ENCODE measurements at regions not wholly inside any gene's neighbourhood (a gene's known extent, or its start where the extent isn't known, plus 50 kb on each side); places are given as distances from the start of the nearest gene placed in this dataset.

- Histone ChIP-seq H3K27ac (ENCODE audit: low read depth, low read length) (no peak overlapping the region), H3K9me3 (ENCODE audit: control insufficient read depth in 2 of 3, low read length in 3 of 3) (no peaks in the 10 kb centered on the region), H3K4me3 (ENCODE audit: low read length) (no peak overlapping the region), H3K27me3 (ENCODE audit: control insufficient read depth in 2 of 2, insufficient read depth in 2 of 2, low read length in 2 of 2) (no peaks in the 10 kb centered on the region), H3K36me3 (ENCODE audit: control insufficient read depth in 2 of 3, insufficient read depth in 3 of 3, low read length in 3 of 3) (no peaks in the 10 kb centered on the region), H3K4me1 (ENCODE audit: control insufficient read depth in 2 of 2, insufficient read depth in 2 of 2, low read length in 2 of 2) (no peaks in the 10 kb centered on the region)
- CTCF ChIA-PET: interaction anchor here (0.6 kb wide), 1 partner anchor 273 kb away, joined by 4 read pairs; no protein-coding TSS in a partner anchor
- intact Hi-C loops (cut with micrococcal nuclease): no loop called here
- H3K9me3 Mint-ChIP-seq: peaks cover 0 to 9% (median 5%) of the 10 kb centered on the region in 11 donors
- no peak overlapping the region for H3K27ac Mint-ChIP-seq
- ATAC-seq (no peak), DNase-seq (no peak)
- no peaks in the 10 kb centered on the region for H3K4me1 Mint-ChIP-seq
- POLR2A ChIA-PET: no interaction called here
- H3K36me3 Mint-ChIP-seq: no peaks in the 10 kb centered on the region
- H3K4me3 Mint-ChIP-seq: no peak overlapping the region
- H3K27me3 Mint-ChIP-seq: peaks cover 0 to 6% (median 0%) of the 10 kb centered on the region in 5 donors
Observed at GRCh38 chr2:209367075-209367747, 56.6 kb upstream of the MAP2 start.

- POLR2A ChIA-PET: no interaction called here
- CTCF ChIA-PET: no interaction called here
- intact Hi-C loops (cut with micrococcal nuclease): no loop called here
Observed at GRCh38 chr2:209368406-209368805, 55.4 kb upstream of the MAP2 start.

GRCh38 chr2:209368914-209369313 lies 54.9 kb upstream of the MAP2 start:
- no peaks in the 10 kb centered on the region for H3K4me1 Mint-ChIP-seq
- no peak overlapping the region for H3K27ac ChIP-seq (ENCODE audit: low read depth, low read length)
- CTCF ChIA-PET: no interaction called here

More at GRCh38 chr2:209368406-209368805, 55.4 kb upstream of the MAP2 start:
- Histone ChIP-seq H3K4me3 (ENCODE audit: low read length) (no peak overlapping the region), H3K4me1 (ENCODE audit: control insufficient read depth in 2 of 2, insufficient read depth in 2 of 2, low read length in 2 of 2) (no peaks in the 10 kb centered on the region), H3K36me3 (ENCODE audit: control insufficient read depth in 2 of 3, insufficient read depth in 3 of 3, low read length in 3 of 3) (no peaks in the 10 kb centered on the region), H3K9me3 (ENCODE audit: control insufficient read depth in 2 of 3, low read length in 3 of 3) (no peaks in the 10 kb centered on the region), H3K27me3 (ENCODE audit: control insufficient read depth in 2 of 2, insufficient read depth in 2 of 2, low read length in 2 of 2) (no peaks in the 10 kb centered on the region), H3K27ac (ENCODE audit: low read depth, low read length) (no peak overlapping the region)
- Mint-ChIP-seq H3K4me3 (no peak overlapping the region), H3K27ac (no peak overlapping the region), H3K9me3 (peaks cover 5 to 15% (median 9%) of the 10 kb centered on the region in 11 donors), H3K36me3 (no peaks in the 10 kb centered on the region), H3K4me1 (no peaks in the 10 kb centered on the region), H3K27me3 (peaks cover 0 to 6% (median 0%) of the 10 kb centered on the region in 5 donors)
- DNase-seq (no peak), ATAC-seq (no peak)

GRCh38 chr2:209369656-209370055 lies 54.2 kb upstream of the MAP2 start:
- Mint-ChIP-seq H3K4me1 (no peaks in the 10 kb centered on the region), H3K27me3 (peaks cover 0 to 6% (median 0%) of the 10 kb centered on the region in 5 donors), H3K36me3 (no peaks in the 10 kb centered on the region), H3K4me3 (no peak overlapping the region), H3K9me3 (peaks cover 9 to 22% (median 11%) of the 10 kb centered on the region in 11 donors), H3K27ac (no peak overlapping the region)
- Histone ChIP-seq H3K27ac (ENCODE audit: low read depth, low read length) (no peak overlapping the region), H3K4me3 (ENCODE audit: low read length) (no peak overlapping the region), H3K4me1 (ENCODE audit: control insufficient read depth in 2 of 2, insufficient read depth in 2 of 2, low read length in 2 of 2) (no peaks in the 10 kb centered on the region), H3K27me3 (ENCODE audit: control insufficient read depth in 2 of 2, insufficient read depth in 2 of 2, low read length in 2 of 2) (no peaks in the 10 kb centered on the region), H3K9me3 (ENCODE audit: control insufficient read depth in 2 of 3, low read length in 3 of 3) (no peaks in the 10 kb centered on the region), H3K36me3 (ENCODE audit: control insufficient read depth in 2 of 3, insufficient read depth in 3 of 3, low read length in 3 of 3) (no peaks in the 10 kb centered on the region)
- intact Hi-C loops (cut with micrococcal nuclease): no loop called here
- no peak for DNase-seq
- CTCF ChIA-PET: no interaction called here
- ATAC-seq: no peak
- POLR2A ChIA-PET: no interaction called here

More at GRCh38 chr2:209368914-209369313, 54.9 kb upstream of the MAP2 start:
- Mint-ChIP-seq H3K4me3 (no peak overlapping the region), H3K9me3 (peaks cover 5 to 16% (median 10%) of the 10 kb centered on the region in 11 donors), H3K27ac (no peak overlapping the region), H3K36me3 (no peaks in the 10 kb centered on the region), H3K27me3 (peaks cover 0 to 6% (median 0%) of the 10 kb centered on the region in 5 donors)
- no peaks in the 10 kb centered on the region for H3K36me3 ChIP-seq (ENCODE audit: control insufficient read depth in 2 of 3, insufficient read depth in 3 of 3, low read length in 3 of 3)
- POLR2A ChIA-PET: no interaction called here
- no peaks in the 10 kb centered on the region for H3K27me3 ChIP-seq (ENCODE audit: control insufficient read depth in 2 of 2, insufficient read depth in 2 of 2, low read length in 2 of 2)
- intact Hi-C loops (cut with micrococcal nuclease): no loop called here
- no peaks in the 10 kb centered on the region for H3K4me1 ChIP-seq (ENCODE audit: control insufficient read depth in 2 of 2, insufficient read depth in 2 of 2, low read length in 2 of 2)
- DNase-seq: no peak
- no peak overlapping the region for H3K4me3 ChIP-seq (ENCODE audit: low read length)
- no peaks in the 10 kb centered on the region for H3K9me3 ChIP-seq (ENCODE audit: control insufficient read depth in 2 of 3, low read length in 3 of 3)
- ATAC-seq: no peak

- H3K27me3 ChIP-seq (ENCODE audit: control insufficient read depth in 2 of 2, insufficient read depth in 2 of 2, low read length in 2 of 2): no peaks in the 10 kb centered on the region
- Mint-ChIP-seq H3K4me3 (no peak overlapping the region), H3K9me3 (peaks cover 10 to 38% (median 20%) of the 10 kb centered on the region in 11 donors), H3K27ac (no peak overlapping the region), H3K27me3 (peaks cover 0 to 6% (median 0%) of the 10 kb centered on the region in 5 donors), H3K4me1 (no peaks in the 10 kb centered on the region), H3K36me3 (no peaks in the 10 kb centered on the region)
- intact Hi-C loops (cut with micrococcal nuclease): no loop called here
- H3K27ac ChIP-seq (ENCODE audit: low read depth, low read length): no peak overlapping the region
- ChIA-PET POLR2A (no interaction called here), CTCF (no interaction called here)
- no peak overlapping the region for H3K4me3 ChIP-seq (ENCODE audit: low read length)
- no peaks in the 10 kb centered on the region for H3K4me1 ChIP-seq (ENCODE audit: control insufficient read depth in 2 of 2, insufficient read depth in 2 of 2, low read length in 2 of 2)
- no peak for ATAC-seq
- peaks cover 0 to 4% (median 2%) of the 10 kb centered on the region in 3 experiments for H3K9me3 ChIP-seq (ENCODE audit: control insufficient read depth in 2 of 3, low read length in 3 of 3)
- H3K36me3 ChIP-seq (ENCODE audit: control insufficient read depth in 2 of 3, insufficient read depth in 3 of 3, low read length in 3 of 3): no peaks in the 10 kb centered on the region
- DNase-seq: no peak
Observed at GRCh38 chr2:209371407-209371806, 52.4 kb upstream of the MAP2 start.

Data from naive thymus-derived CD4-positive, alpha-beta T cell (primary cell).